HG03571 (cell line): ENCODE measurements at regions not wholly inside any gene's neighbourhood (a gene's known extent, or its start where the extent isn't known, plus 50 kb on each side); places are given as distances from the start of the nearest gene placed in this dataset.

Experiments
- ATAC-seq: cut with Tn5 transposase; IDR thresholded peaks from one replicate; pipeline ENCODE4 v1.9.1; 2021; ENCODE audit not compliant: unreplicated experiment

GRCh38 chr14:62364161-62364560, 601.9 kb downstream of the SNAPC1 start:
- ATAC-seq = no peak

GRCh38 chr14:62364800-62365280, 602.6 kb downstream of the SNAPC1 start:
- ATAC-seq = no peak

- no peak for ATAC-seq
These were observed 607.8 kb downstream of the SNAPC1 start for GRCh38 chr14:62369919-62370560.

- no peak for ATAC-seq
These were observed 611.7 kb downstream of the SNAPC1 start for GRCh38 chr14:62373944-62374343.

- no peak for ATAC-seq
These were observed 615.8 kb downstream of the SNAPC1 start for GRCh38 chr14:62378057-62378456.

GRCh38 chr14:62381311-62382070, 619.3 kb downstream of the SNAPC1 start:
- no peak for ATAC-seq

- no peak for ATAC-seq
These were observed 636.1 kb downstream of the KCNH5 start for GRCh38 chr14:62409169-62409568.

GRCh38 chr14:62409626-62410300, 635.5 kb downstream of the KCNH5 start:
- ATAC-seq = no peak

GRCh38 chr14:62420847-62421246, 624.4 kb downstream of the KCNH5 start:
- no peak for ATAC-seq

- no peak for ATAC-seq
These were observed 616.6 kb downstream of the KCNH5 start for GRCh38 chr14:62428429-62429203.

- no peak for ATAC-seq
These were observed 615.6 kb downstream of the KCNH5 start for GRCh38 chr14:62429683-62430082.

- no peak for ATAC-seq
These were observed 613.8 kb downstream of the KCNH5 start for GRCh38 chr14:62431496-62431895.

GRCh38 chr14:62432955-62433354, 612.3 kb downstream of the KCNH5 start:
- no peak for ATAC-seq

- no peak for ATAC-seq
These were observed 609.0 kb downstream of the KCNH5 start for GRCh38 chr14:62436261-62436660.

GRCh38 chr14:62439210-62439609, 606.0 kb downstream of the KCNH5 start:
- ATAC-seq = no peak

- ATAC-seq = no peak
These were observed 601.5 kb downstream of the KCNH5 start for GRCh38 chr14:62443796-62444195.

- ATAC-seq = no peak
These were observed 599.7 kb downstream of the KCNH5 start for GRCh38 chr14:62445570-62445969.

GRCh38 chr14:62451221-62451620, 594.0 kb downstream of the KCNH5 start:
- no peak for ATAC-seq

GRCh38 chr14:62453226-62453625, 592.0 kb downstream of the KCNH5 start:
- no peak for ATAC-seq

- ATAC-seq = no peak
These were observed 589.8 kb downstream of the KCNH5 start for GRCh38 chr14:62455446-62455845.

GRCh38 chr14:62462988-62463387, 582.3 kb downstream of the KCNH5 start:
- no peak for ATAC-seq
